Occipital lobe (tissue), 1 donor: ENCODE measurements at regions not wholly inside any gene's neighbourhood (a gene's known extent, or its start where the extent isn't known, plus 50 kb on each side); places are given as distances from the start of the nearest gene placed in this dataset.
"Not testable (repeated sequence)": the region's sequence is repeated elsewhere in the genome, so short reads cannot be mapped to it uniquely, and the experiment has no call there.

ENCODE experiments used
- DNase-seq: peaks from one replicate; lab custom pipeline; 2025; lab: John Stamatoyannopoulos, UW

DNA sequence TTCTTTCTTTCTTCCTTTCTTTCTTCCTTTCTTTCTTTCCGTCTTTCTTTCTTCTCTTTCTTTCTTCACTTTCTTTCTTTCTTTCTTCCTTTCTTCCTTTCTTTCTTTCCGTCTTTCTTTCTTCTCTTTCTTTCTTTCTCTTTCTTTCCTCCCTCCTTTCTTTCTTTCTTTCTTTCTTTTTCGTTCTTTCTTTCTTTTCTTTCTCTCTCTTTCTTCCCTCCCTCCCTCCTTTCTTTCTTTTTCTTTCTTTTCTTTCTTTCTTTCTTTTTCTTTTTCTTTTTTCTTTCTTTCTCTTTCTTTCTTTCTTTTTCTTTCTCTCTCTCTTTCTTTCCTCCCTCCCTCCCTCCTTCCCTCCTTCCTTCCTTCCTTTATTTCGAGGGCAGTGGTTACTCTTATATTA, 667.3 kb upstream of the PRMT6 start:
- DNase-seq, result not testable (repeated sequence)

DNA sequence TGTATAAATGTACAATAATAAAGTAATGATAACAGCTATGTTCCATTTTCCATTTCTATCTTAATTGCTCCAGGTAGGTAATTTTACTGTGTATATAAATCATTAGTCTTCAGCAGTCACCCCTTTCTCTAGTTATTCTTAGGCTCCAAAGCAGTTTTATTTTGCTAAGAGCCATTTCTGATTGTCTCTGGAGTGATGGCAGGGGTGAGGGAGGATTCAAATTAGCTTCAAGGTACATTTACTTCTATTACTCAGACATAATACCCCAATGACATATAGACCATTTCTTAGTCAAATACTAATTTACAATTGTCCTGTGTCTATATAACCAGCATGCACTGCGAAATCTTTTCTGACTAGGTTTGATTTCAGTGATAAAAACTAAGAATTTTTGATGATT, 663.4 kb upstream of the PRMT6 start:
- no peak for DNase-seq

DNA sequence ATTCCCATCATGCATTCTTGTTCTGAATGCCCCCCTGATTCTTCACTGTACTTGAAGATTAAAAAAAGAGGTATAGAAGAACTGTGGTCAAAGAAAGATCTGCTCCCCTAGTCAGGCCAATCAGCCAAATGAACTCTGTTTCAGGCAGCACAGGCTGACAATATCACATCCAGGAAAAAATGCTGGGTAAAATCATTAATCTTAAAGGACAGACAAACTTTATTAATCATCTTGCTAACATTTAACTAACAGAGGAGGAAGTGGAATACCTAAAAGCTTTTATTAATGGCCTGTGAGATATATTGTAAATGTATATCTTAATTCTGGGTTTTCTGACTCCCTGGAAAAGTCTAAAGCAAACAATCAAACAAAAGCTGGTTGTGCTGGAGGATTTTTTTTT, 660.5 kb upstream of the PRMT6 start:
- no peak for DNase-seq

DNA sequence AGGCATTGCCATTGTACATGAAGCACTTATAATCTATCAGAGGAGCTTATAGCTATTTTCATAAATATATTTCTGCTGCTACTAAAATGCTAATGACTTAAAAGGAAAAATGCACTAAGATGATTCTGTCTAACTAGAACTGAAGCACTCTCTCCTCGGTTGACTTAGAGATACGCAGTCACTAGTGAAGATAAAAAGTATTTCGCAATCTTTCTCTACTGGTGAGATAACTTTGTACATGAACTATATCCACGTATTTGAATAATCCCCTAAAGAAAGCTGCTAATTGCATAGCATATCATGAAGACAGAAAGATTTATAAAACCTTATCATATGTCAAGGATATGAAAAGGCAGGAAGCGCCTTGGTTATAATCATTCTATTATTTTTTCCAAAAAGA, 658.1 kb upstream of the PRMT6 start:
- no peak for DNase-seq

DNA sequence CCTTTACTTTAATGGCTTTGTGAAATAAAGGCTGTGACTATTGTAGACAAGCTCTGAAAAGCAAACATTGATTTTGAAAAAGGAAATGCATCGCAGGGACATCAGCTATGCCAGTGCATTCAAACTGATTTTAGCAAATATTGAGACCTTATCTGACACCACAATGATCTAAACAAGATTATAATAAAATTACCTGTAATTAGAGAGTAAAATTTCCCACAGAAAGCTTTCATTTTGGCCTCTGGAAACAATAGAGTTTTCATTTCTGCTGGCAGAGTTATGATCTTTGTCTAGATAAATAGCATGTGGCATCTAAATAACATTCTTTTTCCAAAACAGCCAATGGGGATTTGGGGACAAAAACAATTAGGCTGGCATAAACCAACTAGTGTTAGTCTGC, 650.4 kb upstream of the PRMT6 start:
- no peak for DNase-seq

DNA sequence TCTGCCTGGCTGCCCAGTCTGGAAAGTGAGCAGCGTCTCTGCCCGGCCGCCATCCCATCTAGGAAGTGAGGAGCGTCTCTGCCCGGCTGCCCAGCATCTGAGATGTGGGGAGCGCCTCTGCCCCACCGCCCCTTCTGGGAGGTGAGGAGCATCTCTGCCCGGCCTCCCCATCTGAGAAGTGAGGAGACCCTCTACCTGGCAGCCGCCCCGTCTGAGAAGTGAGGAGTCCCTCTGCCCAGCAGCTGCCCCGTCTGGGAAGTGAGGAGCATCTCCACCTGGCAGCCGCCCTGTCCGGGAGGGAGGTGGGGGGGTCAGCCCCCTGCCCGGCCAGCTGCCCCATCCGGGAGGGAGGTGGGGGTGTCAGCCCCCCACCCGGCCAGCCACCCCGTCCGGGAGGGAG, 644.2 kb upstream of the PRMT6 start:
- not testable (repeated sequence) for DNase-seq

DNA sequence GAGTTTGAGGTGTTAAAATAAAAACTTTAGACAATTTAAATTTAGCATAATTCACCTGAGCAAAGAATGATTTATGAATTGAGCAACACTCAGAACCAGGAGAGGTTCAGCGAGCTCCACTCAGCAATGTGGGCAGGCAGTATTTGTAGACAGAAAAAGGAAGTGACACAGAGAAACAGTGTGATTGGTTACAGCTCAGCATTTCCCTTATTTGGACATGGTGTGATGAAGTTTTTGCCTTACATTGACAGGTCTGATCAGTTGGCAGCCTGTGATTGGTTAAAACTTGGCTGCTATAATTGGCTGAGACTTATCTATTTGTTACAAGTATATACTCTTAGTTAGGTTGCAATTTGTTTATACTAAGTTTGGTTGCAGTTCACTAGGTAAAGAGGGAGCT, 621.2 kb upstream of the PRMT6 start:
- DNase-seq, result no peak

DNA sequence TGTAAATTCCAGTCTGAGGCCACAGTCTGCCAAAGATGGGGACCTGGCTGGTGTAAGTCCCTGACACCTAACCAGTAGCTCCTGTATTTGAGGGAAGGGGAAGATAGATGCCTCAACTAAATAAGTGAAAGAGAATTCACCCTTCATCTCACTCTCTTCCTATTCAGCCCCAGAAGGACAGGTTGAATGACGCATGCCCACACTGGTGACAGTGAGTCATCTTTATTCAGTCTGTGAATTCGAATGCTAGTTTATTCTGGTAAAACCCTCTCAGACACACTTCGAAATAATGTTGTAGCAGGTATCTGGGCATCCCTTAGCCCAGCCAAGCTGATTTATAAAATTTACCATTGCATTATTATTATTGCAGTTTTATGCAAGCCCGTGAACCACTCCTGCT, 617.0 kb upstream of the PRMT6 start:
- no peak for DNase-seq

DNA sequence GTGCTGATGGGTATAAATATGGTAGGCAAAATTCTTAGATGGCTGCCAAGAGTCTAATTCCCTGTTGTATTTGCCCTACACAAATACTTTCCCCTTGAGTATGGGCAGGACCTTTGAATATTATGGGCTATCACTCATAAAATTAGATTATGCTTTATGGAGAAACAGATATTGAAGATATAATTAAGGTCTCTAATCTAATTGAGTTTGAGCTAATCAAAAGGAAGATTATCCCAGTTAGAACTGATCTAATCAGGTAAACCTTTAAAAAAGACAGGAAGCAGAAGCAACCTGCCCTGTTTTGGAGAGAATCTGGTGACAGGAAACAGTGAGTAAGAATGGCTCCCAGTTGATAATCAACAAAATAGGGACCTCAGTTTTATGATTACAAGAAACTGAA, 609.0 kb upstream of the PRMT6 start:
- no peak for DNase-seq

DNA sequence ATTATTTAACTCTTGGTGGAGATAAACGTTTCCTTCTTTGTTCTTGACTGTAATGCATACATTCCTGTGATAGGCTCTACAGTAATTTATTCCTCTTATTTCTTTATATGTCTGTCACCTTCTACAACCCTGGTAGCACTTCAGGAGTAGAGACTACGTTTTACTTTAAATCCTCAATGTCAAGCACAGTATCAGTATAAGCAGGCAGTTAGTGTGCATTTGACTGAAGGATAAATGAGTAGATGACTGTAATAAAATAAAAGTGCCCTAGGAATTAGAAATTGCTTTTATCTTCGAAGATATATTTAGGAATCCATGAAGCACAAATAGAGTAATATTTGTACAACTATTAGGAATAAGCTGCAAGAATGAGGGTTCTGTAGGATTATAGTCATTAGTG, 599.6 kb upstream of the PRMT6 start:
- no peak for DNase-seq

DNA sequence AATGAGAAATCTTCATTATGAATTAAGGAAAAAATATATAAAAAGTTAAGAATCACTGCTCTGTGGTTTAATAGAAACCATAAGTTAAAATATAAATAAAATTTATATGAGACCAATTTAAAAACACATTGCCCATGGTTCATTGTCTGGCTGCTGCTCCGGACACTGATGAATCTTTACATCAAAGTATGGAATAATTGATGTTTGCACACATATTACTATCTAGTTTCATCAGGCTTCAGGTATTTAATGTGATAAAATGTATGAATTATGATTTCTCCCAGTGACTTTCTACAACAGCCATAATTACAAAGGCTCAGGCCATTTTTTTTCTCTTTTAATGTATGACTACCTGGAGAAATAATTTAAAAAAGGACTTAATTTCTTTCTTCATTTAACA, 599.1 kb upstream of the PRMT6 start:
- no peak for DNase-seq

DNA sequence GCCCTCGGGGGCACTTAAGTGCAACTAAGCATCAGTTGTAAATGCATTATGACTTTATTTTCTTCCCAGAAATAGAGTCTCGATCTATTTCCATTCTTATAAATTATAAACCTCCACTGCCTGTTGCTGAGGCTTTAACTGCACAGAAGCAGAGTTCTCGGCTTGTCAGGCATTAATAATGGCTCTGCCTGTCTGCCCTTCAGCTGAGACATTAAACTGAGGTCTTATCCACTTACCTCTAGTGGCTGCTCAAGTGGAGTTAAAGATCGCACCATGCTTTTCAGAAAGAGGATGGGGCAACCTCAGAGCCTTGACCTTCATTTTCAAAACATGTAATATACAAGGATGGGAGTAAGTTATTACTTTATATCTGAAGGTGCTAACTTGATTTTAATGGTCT, 597.6 kb upstream of the PRMT6 start:
- no peak for DNase-seq

DNA sequence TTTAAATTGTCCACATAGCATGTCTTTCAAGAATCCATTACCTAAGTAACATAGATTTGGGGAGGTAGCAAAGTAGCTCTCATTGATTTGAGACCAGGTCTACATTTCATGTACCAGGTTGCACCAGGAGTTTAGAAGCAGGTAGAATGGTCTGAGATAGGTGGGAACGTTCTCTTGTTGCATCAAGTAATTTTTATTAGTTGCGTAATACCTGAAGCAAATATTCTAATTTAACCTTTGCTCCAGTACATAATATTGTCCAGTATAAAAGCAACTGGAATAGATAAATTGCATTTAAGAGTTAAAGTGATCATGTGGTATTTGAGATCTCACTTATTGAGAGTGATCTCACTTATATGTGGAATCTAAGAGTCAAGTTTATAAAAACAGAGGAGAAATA, 597.1 kb upstream of the PRMT6 start:
- DNase-seq, result no peak

DNA sequence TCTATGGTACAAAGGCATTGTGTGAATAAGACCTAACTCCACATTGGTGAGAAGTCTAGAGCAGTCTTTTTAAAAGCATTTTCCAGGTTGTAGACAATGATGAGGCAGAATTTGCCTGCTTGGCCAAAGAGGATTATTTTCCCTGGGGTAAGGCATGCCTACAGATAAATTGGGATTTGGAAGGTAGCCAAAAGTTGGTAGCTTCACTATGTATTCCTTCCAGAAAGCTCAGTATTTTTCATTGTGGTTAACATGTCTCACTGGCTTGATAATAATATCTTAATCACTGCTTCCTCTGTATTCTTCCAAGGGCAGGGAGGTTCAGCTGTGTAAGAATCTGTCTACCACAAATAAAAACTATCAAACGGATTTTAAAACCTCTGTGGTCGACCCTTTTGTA, 590.8 kb upstream of the PRMT6 start:
- no peak for DNase-seq

DNA sequence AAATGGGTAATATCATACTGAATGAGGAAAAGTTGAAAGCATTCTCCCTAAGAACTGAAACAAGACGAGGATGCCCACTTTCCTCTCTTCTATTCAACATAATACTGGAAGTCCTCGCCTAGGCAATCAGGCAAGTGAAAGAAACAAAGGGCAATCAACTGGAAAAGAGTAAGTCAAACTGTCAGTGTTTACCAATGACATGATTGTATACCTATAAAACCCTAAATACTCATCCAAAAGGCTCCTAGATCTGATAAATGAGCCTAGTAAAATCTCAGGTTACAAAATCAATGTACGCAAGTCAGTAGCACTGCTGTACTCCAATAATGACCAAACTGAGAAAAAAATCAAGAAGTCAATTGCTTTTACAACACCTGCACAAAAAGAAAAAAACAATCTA, 575.8 kb upstream of the PRMT6 start:
- no peak for DNase-seq

DNA sequence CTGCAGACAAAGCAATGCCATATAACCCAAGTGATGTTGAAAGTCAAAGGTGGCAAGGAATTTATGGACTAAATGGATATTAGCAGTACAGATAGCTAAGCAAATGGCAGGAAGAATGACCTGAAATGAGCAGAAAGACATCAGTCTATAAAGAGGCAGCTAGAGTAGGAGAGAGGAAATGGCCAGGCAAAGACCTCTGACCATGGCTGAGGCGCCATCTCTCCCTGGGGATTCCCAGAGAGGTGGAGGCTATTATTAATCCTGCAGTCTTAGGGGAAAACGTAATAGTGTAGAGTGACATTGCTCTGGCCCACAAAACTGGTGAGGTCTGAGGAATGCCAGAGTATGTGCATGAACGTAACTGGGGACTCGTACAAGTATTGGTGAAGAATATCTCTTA, 563.6 kb upstream of the PRMT6 start:
- no peak for DNase-seq

DNA sequence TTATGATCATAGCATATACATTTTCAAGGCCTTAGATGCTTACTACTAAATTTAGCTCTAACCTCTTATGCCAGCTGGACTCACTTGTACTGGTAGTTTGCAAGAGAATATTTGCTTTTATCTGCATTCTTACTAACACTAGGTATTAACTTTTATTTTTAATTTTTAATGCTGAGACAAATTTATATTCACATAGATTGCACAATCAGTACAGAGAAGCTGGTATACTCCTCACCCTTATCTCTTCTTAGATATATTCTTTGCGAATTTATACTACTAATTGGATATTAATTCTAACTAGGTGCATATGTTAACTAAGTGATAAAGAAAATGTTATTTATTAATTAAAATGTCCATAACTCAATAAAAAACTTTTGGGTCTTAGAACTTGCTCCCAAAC, 561.8 kb upstream of the PRMT6 start:
- no peak for DNase-seq

DNA sequence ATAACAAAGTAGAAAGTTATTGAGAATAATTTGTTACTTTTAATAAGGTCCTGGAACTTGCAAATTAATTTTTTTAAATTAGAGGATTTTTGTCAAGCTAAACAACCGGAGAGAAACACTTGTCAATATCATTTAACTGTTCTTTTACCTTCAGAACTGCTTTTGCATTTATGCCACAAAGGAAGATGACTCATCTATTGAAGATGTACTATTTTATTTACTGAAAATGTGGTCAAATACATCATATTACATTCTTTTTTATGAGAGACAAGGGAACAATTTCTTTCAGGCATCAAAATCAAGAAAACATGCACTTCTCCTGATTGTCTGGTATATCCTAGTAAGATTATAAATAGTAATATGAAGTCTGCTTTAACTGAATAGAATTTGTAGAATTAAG, 558.2 kb upstream of the PRMT6 start:
- no peak for DNase-seq

DNA sequence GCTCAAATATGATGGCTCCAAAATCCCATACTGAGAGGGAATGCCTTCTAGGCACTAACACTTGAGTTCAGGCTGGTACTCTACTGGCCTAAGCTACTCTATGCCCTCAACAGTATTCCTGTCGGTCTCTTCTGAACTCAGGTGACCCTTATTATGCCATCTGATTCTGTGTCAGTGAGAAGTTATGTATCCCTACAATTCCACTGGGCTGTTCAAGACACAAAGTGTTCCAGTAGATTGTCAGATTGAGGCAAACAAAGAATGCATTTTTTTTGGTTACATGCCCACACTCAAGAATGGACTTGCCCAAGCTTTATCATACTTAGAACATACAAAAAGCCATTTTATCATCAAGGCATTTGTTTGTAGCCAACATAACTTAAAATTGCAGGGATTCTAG, 553.8 kb upstream of the PRMT6 start:
- no peak for DNase-seq

DNA sequence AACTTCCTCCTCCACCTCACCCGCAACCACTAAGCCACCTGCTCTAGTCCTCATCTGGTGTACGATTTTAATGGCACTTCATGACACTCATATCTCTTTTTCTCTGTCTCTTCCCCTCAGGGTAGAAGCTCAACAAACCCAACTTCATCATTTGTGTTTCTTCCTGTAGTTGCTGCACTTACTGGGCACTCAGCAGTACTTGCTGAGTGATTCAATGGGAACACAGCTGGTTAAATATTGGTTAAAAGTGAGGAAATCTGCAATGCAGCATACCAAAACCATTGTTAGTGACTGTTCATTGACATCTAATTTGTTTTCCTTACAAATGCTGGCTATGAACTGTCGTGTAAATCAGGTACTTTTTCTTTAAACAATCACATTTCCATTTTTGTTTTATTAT, 541.1 kb upstream of the PRMT6 start:
- no peak for DNase-seq

DNA sequence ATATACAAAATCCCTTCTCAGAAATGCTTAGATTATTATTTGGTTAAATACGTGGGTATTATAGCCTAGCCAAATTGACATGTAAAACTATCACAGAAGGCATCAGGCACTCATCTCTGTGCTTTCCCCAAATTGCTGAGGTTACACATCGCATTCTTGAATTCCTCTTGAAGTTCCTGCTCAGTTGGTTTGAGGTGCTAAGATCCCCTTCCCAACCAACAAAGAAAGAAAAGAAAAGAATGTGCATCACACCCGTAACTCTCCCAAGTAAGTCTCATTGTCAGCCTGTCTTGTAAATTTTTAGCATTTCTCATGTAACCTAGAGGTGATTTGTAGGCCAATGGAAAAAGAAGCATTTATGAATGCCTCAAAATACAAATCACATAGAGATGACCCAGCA, 539.2 kb upstream of the PRMT6 start:
- DNase-seq, result no peak

DNA sequence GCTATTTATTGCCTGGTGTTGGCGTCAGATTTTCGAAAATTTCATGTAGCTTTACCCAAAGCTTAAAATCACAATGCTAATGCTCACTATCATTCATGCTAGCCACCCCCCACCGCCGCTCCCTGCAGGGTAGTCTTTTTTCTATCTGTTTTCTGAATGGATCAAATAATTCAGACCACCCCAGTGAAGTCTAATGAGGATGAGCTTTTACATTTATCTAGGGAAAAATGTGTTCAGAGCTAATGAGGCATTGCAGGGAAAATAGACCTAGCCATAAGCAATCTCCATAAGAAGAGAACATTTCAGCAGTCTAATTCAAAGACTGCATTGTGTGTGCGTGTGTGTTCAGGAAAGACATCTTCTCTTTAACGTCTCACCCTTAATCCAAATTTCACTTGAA, 533.0 kb upstream of the PRMT6 start:
- DNase-seq, result no peak

DNA sequence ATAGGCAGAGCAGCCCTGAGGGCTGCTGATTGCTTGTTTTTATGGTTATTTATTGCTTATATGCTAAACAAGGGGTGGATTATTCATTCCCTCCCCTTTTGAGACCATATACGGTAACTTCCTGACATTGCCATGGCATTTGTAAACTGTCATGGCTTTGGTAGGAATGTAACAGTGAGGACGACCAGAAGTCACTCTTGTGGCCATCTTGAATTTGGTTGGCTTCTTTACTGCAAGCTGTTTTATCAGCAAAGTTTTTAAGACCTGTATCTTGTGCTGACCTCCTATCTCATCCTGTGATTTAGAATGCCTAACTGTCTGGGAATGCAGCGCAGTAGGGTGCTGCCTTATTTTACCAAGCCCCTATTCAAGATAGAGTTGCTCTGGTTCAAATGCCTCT, 531.8 kb upstream of the PRMT6 start:
- DNase-seq, result no peak

DNA sequence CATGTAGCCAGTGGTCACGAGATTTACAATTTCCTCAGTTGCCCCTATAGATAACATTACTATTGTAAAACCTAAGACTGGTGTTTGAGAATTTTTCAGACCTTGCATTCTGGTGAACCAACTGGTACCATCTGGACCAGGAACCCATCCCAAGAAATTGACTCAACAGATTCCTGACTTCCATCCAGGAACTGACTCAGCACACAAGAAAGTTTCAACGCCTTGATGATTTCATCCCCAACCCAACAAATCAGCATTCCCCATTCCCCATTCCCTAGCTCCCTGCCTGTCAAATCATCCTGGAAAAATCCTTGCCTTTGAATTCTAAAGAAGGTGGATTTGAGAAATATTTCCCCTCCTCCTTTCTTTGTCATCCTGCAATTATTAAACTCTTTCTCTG, 529.8 kb upstream of the PRMT6 start:
- no peak for DNase-seq

DNA sequence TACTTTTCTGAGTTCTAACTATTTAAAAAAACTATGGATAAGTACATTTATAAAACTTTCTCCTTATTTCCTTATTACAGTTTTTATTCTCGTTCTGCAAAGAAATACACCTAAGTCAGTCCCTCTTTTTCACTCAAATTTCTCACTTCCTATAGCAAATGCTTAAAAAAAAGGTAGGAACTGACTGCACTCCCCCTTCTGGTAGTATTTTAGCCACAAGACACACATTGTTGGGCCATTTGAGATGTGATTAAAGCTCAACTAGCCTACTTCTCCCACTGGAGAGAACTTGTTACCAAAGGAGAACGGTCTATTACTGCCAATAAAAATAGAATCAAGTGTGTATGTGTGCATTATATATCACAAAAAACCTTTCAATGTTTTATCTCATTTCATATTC, 521.9 kb upstream of the PRMT6 start:
- no peak for DNase-seq
